C1 segment of cervical spinal cord (tissue), 14 donors: ENCODE measurements at regions not wholly inside any gene's neighbourhood (a gene's known extent, or its start where the extent isn't known, plus 50 kb on each side); places are given as distances from the start of the nearest gene placed in this dataset.

Experiments used
- DNase-seq, 14 donors: peaks; one replicate each; lab custom pipeline; 2025; lab: John Stamatoyannopoulos, UW

DNA sequence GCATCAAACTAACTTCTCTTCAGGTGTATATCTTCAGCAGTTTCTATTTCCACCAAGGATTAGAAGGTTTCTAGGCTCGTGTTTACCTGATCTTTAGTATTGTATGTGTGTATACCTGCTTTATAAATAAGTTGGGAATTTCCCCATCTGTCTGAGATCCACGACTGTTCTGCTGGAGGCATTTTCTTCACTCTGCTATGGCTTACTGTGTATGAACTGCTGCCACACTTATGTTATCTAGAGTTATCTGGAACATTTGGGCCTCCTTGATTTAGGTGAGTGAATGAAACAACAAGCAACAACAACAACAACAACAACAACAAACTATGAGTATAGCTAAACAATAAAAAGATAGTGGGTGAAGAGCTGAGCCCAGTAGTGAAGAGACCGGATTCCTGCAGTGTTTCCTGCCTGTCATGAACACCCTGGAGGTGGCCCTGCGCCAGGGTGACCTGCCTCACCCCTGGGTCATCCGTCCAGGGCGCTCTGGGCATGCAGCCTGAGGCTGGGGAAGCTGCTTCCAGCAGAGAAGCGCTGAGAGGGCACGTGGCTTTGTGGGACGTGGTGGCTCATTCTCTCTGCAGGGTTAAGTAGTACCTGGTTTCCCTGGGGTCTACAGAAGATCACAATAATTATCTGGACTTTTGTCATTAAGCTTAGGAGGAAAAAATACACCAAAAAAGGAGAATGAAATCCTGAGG, 56.1 kb upstream of the GATA6 start:
- no peak for DNase-seq

DNA sequence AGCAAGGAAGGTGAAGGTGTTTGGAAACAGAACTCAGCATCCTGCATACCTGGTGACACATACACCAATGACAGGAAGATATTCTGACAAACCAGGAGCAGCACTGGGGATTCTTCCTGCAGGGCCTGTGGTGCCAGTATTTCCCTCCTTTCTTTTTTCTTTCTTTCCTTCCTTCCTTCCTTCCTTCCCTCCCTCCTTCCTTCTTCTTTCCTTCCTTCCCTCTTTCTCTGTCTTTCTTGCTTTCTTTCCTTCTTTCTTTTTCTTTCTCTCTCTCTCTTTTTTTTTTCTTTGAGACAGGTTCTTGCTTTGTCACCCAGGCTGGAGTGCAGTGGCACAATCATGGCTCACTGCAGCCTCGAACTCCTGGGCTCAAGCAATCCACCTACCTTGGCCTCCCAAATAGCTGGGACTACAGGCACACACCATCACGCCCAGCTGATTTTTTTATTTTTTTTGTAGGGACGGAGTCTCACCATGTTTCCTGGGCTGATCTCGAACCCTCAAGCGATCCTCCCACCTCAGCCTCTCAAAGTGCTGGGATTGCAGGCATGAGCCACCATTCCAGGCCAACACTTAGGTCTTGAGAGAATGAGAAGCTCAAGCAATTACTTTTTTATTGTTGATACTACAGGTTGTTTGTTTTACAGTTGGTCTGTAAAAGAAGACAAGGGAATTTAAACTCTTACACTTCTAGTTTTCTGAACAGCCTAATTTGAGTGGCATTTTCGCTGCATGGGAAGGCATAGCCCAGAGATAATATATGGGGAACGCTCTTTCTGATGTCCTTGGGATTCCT, 54.7 kb upstream of the GATA6 start:
- DNase-seq, result no peak

DNA sequence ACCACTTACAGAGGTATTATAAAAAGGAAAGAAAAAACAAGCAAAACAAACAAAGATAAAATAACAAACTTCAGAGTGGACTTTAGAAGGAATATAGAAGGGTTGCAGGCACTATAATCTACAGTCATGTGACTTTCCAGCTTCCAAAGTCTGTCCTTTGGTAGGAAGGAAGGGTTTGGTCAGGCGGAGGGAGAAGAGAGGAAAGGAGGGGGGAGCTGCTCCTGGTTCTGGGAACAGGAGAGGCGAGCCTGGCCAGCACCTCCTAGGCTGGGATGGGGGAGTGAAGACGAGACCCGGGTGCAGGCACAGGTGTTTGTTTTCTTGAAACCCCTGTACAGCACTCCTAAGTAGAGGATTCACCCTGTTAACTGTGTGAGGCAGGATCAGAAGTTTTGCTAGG, 53.8 kb upstream of the GATA6 start:
- no peak for DNase-seq
